ENCODE measurements at regions not wholly inside any gene's neighbourhood (a gene's known extent, or its start where the extent isn't known, plus 50 kb on each side); places are given as distances from the start of the nearest gene placed in this dataset.

- DNase-seq = no peak
These were observed 413.2 kb downstream of the PLA2G4A start for GRCh38 chr1:187241971-187242370.

- DNase-seq = no peak
These were observed 415.9 kb downstream of the PLA2G4A start for GRCh38 chr1:187244623-187245022.

GRCh38 chr1:187245201-187245600 is 416.5 kb downstream of the PLA2G4A start:
- no peak for DNase-seq

GRCh38 chr1:187249196-187249595 is 420.4 kb downstream of the PLA2G4A start:
- no peak for DNase-seq

GRCh38 chr1:187252923-187253322 is 424.2 kb downstream of the PLA2G4A start:
- no peak for DNase-seq

GRCh38 chr1:187257476-187257875 is 428.7 kb downstream of the PLA2G4A start:
- no peak for DNase-seq

- no peak for DNase-seq
These were observed 432.9 kb downstream of the PLA2G4A start for GRCh38 chr1:187261637-187262036.

GRCh38 chr1:187262731-187263130 is 434.0 kb downstream of the PLA2G4A start:
- no peak for DNase-seq

GRCh38 chr1:187264995-187265602 is 436.4 kb downstream of the PLA2G4A start:
- DNase-seq = no peak

GRCh38 chr1:187266051-187266450 is 437.3 kb downstream of the PLA2G4A start:
- DNase-seq = no peak

GRCh38 chr1:187267827-187268226 is 439.1 kb downstream of the PLA2G4A start:
- no peak for DNase-seq

GRCh38 chr1:187270256-187270655 is 441.5 kb downstream of the PLA2G4A start:
- no peak for DNase-seq

GRCh38 chr1:187275346-187275745 is 446.6 kb downstream of the PLA2G4A start:
- no peak for DNase-seq

- DNase-seq = no peak
These were observed 447.3 kb downstream of the PLA2G4A start for GRCh38 chr1:187275985-187276575.

- DNase-seq = no peak
These were observed 447.9 kb downstream of the PLA2G4A start for GRCh38 chr1:187276677-187277076.

GRCh38 chr1:187280031-187280430 is 451.3 kb downstream of the PLA2G4A start:
- no peak for DNase-seq

- DNase-seq = no peak
These were observed 452.3 kb downstream of the PLA2G4A start for GRCh38 chr1:187281085-187281484.

- DNase-seq = no peak
These were observed 455.2 kb downstream of the PLA2G4A start for GRCh38 chr1:187283984-187284383.

GRCh38 chr1:187294421-187295201 is 465.9 kb downstream of the PLA2G4A start:
- no peak for DNase-seq

- DNase-seq = no peak
These were observed 471.3 kb downstream of the PLA2G4A start for GRCh38 chr1:187300081-187300480.

- no peak for DNase-seq
These were observed 478.1 kb downstream of the PLA2G4A start for GRCh38 chr1:187306710-187307415.

- DNase-seq = no peak
These were observed 481.4 kb downstream of the PLA2G4A start for GRCh38 chr1:187310038-187310631.

GRCh38 chr1:187313115-187313514 is 484.4 kb downstream of the PLA2G4A start:
- no peak for DNase-seq
